ENCODE measurements at regions not wholly inside any gene's neighbourhood (a gene's known extent, or its start where the extent isn't known, plus 50 kb on each side); places are given as distances from the start of the nearest gene placed in this dataset.

DNA sequence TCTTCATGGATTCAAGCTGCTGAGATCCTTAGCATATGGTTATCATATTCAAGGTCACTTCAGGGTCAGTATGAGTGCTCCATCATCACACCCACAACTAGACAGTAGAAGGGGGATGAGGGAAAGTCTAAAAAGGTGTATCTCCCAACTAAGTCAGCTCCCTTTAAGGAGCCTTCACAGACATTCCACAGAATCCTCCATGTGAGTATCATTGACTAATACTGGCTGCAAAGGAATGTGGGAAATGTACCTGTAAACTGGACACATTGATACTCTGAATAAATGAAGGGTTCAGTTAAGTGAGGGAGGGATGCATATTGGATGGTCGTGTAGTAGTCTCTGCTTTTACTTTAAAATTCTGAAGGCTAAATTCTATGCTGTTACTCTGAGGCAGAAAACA, 330.7 kb downstream of the LRRC70 start:
- TF ChIP-seq POLR2A (IDR thresholded peaks at IDR 0.05): no peak
- TF ChIP-seq, protein P1, sequence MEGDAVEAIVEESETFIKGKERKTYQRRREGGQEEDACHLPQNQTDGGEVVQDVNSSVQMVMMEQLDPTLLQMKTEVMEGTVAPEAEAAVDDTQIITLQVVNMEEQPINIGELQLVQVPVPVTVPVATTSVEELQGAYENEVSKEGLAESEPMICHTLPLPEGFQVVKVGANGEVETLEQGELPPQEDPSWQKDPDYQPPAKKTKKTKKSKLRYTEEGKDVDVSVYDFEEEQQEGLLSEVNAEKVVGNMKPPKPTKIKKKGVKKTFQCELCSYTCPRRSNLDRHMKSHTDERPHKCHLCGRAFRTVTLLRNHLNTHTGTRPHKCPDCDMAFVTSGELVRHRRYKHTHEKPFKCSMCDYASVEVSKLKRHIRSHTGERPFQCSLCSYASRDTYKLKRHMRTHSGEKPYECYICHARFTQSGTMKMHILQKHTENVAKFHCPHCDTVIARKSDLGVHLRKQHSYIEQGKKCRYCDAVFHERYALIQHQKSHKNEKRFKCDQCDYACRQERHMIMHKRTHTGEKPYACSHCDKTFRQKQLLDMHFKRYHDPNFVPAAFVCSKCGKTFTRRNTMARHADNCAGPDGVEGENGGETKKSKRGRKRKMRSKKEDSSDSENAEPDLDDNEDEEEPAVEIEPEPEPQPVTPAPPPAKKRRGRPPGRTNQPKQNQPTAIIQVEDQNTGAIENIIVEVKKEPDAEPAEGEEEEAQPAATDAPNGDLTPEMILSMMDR (IDR thresholded peaks at IDR 0.05): no peak
